Activated naive CD8-positive, alpha-beta T cell treated with anti-CD3 and anti-CD28 coated beads, Interleukin-2, amount 50 U/mL, for 24 hours (primary cell): ENCODE measurements at regions not wholly inside any gene's neighbourhood (a gene's known extent, or its start where the extent isn't known, plus 50 kb on each side); places are given as distances from the start of the nearest gene placed in this dataset.

Experiments used
- ATAC-seq: fragments of 150-1000 bp; cut with Tn5 transposase; one replicate; pipeline ENCODE4 v1.10.0; 2021
- DNase-seq: peaks from one replicate; pipeline ENCODE4 v3.0.0; 2021
- H3K27ac Mint-ChIP-seq: one replicate; pipeline ENCODE4 v1.8.0; 2021; ENCODE audit warnings: mild to moderate bottlenecking, mixed read lengths
- H3K27me3 Mint-ChIP-seq: one replicate; pipeline ENCODE4 v1.8.0; 2021; ENCODE audit warnings: mixed read lengths
- H3K36me3 Mint-ChIP-seq: one replicate; pipeline ENCODE4 v1.8.0; 2021; ENCODE audit warnings: low read depth, mixed read lengths
- H3K4me1 Mint-ChIP-seq: one replicate; pipeline ENCODE4 v1.8.0; 2021; ENCODE audit warnings: mixed read lengths
- H3K4me3 Mint-ChIP-seq: one replicate; pipeline ENCODE4 v1.8.0; 2021; ENCODE audit warnings: mild to moderate bottlenecking, moderate library complexity, mixed read lengths
- H3K9me3 Mint-ChIP-seq: one replicate; pipeline ENCODE4 v1.8.0; 2021; ENCODE audit warnings: mixed read lengths

DNA sequence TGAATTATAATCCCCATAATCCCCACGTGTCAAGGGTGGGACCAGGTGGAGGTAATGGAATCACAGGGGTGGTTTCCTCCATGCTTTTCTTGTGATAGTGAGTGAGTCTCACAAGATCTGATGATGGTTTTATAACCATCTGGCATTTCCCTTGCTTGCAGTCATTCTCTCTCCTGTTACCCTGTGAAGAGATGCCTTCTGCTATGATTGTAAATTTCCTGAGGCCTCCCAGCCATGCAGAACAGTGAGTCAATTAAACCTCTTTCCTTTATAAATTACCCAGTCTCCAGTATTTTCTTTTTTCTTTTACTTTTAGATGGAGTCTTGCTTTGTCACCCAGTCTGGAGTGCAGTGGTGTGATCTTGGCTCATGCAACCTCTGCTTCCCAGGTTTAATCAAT lies 182.7 kb upstream of the SEMA6A start:
- Mint-ChIP-seq H3K9me3 (no peaks in the 10 kb centered on the region), H3K36me3 (no peaks in the 10 kb centered on the region), H3K27me3 (no peaks in the 10 kb centered on the region), H3K27ac (no peak overlapping the region), H3K4me3 (no peak overlapping the region), H3K4me1 (no peaks in the 10 kb centered on the region)
- ATAC-seq (no peak), DNase-seq (no peak)

DNA sequence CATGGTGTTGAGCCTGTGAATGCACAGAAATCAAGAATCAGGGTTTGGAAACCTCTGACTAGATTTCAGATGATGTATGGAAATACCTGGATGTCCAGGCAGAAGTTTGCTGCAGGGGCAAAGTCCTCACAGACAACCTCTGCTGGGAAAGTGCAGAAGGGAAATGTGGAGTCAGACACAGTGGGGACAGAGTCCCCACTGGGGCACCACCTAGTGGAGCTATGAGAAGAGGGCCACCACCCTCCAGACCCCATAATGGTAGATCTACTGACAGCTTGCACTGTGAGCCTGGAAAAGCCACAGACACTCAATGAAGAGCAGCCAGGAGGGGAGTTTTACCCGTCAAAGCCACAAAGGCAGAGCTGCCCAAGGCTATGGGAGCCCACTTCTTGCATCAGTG lies 181.9 kb upstream of the SEMA6A start:
- H3K27ac Mint-ChIP-seq, result no peak overlapping the region
- no peaks in the 10 kb centered on the region for H3K27me3 Mint-ChIP-seq
- no peak overlapping the region for H3K4me3 Mint-ChIP-seq
- no peaks in the 10 kb centered on the region for H3K36me3 Mint-ChIP-seq
- DNase-seq, result no peak
- H3K4me1 Mint-ChIP-seq, result no peaks in the 10 kb centered on the region
- no peak for ATAC-seq
- no peaks in the 10 kb centered on the region for H3K9me3 Mint-ChIP-seq

DNA sequence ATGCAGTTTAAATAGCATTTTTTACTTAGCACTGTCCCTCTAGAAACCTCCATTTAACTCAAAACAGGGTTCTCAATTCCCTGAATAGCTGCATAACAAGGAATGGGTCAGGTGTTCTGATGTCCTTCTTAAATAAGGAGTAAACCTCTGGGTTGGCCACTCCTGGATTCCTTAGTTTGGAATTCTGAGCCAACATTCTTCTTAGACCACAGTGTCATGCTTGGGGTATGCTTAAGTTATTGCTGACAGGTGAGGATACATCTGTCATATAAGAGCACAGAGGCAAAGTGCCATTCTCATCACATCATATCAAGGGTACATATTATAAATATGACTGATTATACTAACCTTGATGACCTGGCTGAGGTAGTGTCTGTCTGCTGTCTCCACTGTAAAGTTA lies 179.9 kb upstream of the SEMA6A start:
- Mint-ChIP-seq H3K4me3 (no peak overlapping the region), H3K27ac (no peak overlapping the region), H3K27me3 (no peaks in the 10 kb centered on the region), H3K36me3 (no peaks in the 10 kb centered on the region), H3K9me3 (no peaks in the 10 kb centered on the region), H3K4me1 (no peaks in the 10 kb centered on the region)
- DNase-seq, result no peak
- ATAC-seq, result no peak

DNA sequence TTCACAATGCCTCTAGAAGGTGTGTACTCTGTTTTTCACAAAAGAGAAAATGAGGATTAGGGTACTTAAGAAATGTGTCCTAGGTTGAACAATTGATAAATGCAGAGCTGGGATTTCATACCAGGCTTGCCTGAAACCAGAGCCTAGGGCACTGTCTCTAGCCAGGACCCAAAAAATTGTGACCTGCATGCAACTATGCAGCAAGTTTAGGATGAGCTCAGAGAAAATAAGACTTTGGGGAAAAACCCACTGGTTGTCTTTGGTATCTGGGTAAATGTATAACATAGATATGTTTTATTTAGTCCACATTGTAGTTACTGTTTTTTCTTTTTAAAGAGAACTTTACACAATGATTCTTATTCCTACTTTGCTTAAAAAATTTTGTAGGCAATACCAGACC lies 177.1 kb upstream of the SEMA6A start:
- H3K36me3 Mint-ChIP-seq, result no peaks in the 10 kb centered on the region
- H3K4me3 Mint-ChIP-seq, result no peak overlapping the region
- ATAC-seq (no peak), DNase-seq (no peak)
- no peak overlapping the region for H3K27ac Mint-ChIP-seq
- H3K4me1 Mint-ChIP-seq, result no peaks in the 10 kb centered on the region
- no peaks in the 10 kb centered on the region for H3K9me3 Mint-ChIP-seq
- no peaks in the 10 kb centered on the region for H3K27me3 Mint-ChIP-seq

DNA sequence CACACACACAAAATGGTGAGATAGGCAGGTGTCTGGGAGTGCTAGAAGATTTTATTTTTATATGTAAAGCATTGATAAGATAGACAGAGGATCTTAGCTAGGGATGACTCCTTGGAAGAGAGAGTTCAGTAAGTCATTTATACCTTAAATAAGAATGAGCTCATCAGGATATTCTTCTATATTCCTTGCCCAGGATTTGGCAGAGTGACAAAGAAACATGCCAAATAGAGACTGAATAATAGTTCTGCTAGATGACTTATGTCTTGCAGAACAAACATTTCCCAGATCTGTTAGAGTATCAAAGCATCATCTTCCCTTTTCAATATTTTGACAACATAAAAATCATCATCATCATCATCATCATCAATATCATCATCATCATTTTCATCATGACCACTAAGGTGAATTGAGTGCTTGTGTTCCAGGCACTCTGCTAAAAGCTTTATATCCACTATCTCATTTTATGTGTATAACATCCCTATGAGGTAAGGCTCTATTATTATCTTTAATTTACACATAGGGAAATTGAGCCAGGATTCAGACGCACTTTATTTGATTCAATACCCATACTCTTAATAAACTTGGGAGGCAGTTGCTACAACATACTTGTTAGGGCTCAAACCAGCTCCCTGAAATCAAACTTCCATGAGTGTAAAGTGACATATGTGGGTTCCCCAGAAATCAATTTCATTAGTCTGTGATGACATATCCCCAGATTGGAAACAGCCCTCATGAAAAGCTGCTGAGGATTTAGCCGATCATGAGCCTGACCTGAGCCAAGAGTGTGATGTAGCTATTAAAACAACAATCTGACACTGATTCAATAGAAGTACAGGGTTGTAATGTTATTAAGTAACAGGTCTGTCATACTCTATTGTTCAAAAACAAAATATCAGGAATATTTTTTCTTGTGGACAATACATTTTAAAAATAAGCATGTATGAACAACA lies 176.3 kb upstream of the SEMA6A start:
- Mint-ChIP-seq H3K36me3 (no peaks in the 10 kb centered on the region), H3K4me1 (no peaks in the 10 kb centered on the region), H3K27ac (no peak overlapping the region), H3K27me3 (no peaks in the 10 kb centered on the region), H3K9me3 (no peaks in the 10 kb centered on the region), H3K4me3 (no peak overlapping the region)
- DNase-seq (no peak), ATAC-seq (no peak)

DNA sequence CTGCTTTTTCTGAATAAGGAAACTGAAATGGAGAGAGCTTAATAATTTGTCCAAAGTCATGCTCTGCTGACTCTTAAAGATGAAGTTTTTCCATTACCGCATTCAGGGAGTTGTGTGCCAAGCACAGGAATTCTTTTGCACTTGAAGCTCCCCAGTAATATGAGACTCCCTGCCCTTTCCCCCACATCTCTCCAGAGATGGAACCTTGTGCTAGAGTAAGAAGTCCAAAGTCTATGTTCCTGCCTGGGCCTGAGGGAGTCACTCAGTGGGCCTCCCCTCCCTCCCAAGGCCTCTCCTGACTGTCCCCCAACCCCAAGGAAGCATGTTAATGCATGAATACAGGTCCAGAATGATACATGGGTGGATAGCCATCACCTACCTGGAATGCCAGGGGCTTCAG lies 173.3 kb upstream of the SEMA6A start:
- Mint-ChIP-seq H3K27ac (no peak overlapping the region), H3K9me3 (no peaks in the 10 kb centered on the region), H3K4me1 (no peaks in the 10 kb centered on the region), H3K4me3 (no peak overlapping the region), H3K27me3 (no peaks in the 10 kb centered on the region), H3K36me3 (no peaks in the 10 kb centered on the region)
- DNase-seq (no peak), ATAC-seq (no peak)

DNA sequence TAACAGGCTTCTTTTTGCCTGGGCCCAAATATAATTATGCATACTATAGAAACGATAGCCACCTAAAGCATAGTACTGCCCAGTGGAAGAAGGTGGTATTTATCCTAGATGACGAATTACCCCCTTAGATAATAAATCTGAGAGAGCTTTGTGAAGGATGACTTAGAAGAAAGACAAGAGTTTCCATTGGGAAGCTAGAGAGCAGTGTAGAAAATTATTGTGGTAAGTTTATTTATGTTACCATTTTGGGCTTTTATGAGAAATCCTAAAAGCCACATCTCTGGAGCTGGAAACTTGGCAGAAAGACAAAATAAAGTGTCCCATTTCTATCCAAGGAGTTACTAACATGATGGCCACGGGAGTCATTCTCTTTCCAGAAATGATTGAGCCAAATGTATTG lies 172.0 kb upstream of the SEMA6A start:
- Mint-ChIP-seq H3K27ac (no peak overlapping the region), H3K4me3 (no peak overlapping the region), H3K4me1 (no peaks in the 10 kb centered on the region), H3K36me3 (no peaks in the 10 kb centered on the region), H3K9me3 (no peaks in the 10 kb centered on the region), H3K27me3 (no peaks in the 10 kb centered on the region)
- DNase-seq (no peak), ATAC-seq (no peak)

DNA sequence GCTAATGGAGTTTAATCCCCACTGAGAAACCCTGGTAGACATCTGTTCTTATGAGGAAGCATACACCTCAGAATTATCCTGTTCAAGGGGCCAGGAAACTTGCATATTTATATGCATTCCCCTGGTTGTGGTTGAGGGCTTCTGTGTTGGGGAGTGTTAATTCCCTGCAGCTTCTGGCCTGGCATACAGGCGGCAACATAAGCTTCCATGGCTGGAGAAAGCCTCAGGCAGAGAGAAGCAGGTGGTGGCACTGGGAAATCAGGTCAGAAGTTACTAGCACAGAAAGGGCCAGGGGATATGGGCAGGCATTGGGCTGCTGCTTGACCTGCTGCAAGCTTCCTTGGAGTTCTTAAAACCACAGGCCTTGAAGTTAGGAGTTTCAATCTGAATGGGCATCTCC lies 166.1 kb upstream of the SEMA6A start:
- Mint-ChIP-seq H3K9me3 (no peaks in the 10 kb centered on the region), H3K27ac (no peak overlapping the region), H3K4me1 (no peaks in the 10 kb centered on the region), H3K27me3 (no peaks in the 10 kb centered on the region), H3K36me3 (no peaks in the 10 kb centered on the region), H3K4me3 (no peak overlapping the region)
- no peak for DNase-seq
- ATAC-seq, result no peak

DNA sequence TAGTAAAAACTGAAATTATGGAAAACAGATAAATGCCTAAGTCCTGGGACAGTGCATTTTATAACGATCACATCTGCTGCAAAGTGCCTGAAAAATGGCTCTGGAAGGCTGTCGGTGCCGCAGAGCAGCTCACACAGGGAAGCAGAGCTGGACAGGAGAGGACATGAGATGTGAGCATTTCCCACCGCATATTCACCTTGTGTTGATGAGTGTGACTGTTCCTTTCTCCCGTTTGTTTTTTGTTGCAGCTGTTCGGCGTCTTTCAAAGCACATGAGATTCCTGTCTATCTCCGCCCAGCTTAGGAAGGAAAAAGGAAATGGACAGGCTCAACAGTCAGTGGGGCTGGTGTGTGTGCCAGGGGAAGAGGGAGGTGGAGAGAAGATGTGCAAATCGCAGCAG lies 164.9 kb upstream of the SEMA6A start:
- H3K27ac Mint-ChIP-seq, result no peak overlapping the region
- no peak overlapping the region for H3K4me3 Mint-ChIP-seq
- H3K27me3 Mint-ChIP-seq, result no peaks in the 10 kb centered on the region
- no peak for DNase-seq
- no peaks in the 10 kb centered on the region for H3K36me3 Mint-ChIP-seq
- no peak for ATAC-seq
- H3K4me1 Mint-ChIP-seq, result no peaks in the 10 kb centered on the region
- H3K9me3 Mint-ChIP-seq, result no peaks in the 10 kb centered on the region

DNA sequence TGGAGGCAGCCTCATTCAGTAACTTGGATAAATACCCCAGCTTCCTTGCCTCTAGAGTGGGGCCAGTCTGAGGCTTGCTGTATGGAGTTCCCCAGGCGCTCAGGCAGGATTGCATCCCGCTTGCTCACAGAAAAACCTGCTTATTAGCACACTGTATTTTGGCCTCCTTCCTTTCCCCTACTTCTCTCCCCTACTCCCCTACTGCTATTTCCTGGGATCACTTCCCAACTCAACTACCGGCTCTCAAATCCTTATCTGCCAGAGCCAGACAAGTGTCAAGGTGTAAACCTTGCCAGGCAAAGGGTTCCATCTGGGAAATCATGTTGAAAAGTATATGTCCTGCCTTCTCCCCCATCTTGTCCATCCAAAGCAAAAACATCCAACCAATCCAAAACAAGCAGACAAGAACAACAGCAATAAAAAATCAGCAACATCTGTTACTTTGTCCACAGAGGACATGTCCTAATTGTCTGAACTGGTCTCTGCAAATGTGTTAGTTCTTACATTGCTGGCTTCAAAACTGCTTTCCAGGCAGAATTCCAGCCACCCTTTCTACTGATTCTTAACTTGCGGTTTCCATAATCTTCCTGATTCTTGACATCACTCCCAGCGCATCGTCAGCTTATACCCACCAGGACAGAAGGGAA lies 164.1 kb upstream of the SEMA6A start:
- Mint-ChIP-seq H3K27ac (no peak overlapping the region), H3K4me3 (no peak overlapping the region), H3K9me3 (no peaks in the 10 kb centered on the region), H3K36me3 (no peaks in the 10 kb centered on the region), H3K27me3 (no peaks in the 10 kb centered on the region), H3K4me1 (no peaks in the 10 kb centered on the region)
- DNase-seq (no peak), ATAC-seq (no peak)

DNA sequence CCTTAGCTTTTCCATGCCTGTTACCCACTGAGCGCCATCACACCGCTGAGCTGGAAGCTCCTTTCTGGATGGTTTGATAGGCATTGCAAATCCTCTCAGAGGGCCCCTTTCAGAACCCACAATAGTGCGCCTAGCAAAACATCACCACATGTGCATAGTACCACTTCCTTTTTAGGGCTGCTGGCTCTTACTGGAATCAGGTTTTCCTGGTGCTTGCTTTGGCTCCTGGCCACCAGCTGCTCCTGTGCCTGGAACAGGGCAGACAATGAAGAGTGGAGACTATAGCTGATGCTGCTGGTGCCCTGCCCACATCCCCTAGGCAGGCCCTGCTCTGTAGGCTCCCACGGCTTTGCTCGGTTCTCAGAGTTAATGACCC lies 163.6 kb upstream of the SEMA6A start:
- DNase-seq (no peak), ATAC-seq (no peak)
- H3K4me3 Mint-ChIP-seq, result no peak overlapping the region
- H3K27ac Mint-ChIP-seq, result no peak overlapping the region
- no peaks in the 10 kb centered on the region for H3K4me1 Mint-ChIP-seq
- no peaks in the 10 kb centered on the region for H3K36me3 Mint-ChIP-seq
- H3K27me3 Mint-ChIP-seq, result no peaks in the 10 kb centered on the region
- no peaks in the 10 kb centered on the region for H3K9me3 Mint-ChIP-seq

DNA sequence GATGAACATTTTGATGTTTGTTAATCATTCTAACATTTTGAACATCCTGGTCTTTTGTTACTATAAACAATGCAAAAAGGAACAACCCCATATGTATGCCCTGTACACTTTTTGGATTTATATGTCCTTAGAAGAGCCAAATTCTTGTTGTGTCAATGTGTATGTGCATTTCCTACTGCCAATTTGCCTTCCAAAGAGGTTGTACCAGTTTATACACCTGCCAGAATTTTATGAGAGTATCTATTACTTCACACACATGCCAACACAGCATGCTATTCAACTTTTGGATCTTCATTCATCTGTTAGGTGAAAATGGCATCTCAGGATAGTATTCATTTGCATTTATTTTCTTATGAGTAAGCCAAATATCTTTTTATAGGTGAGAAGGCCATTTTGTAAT lies 162.0 kb upstream of the SEMA6A start:
- DNase-seq, result no peak
- H3K27ac Mint-ChIP-seq, result no peak overlapping the region
- no peaks in the 10 kb centered on the region for H3K9me3 Mint-ChIP-seq
- H3K4me1 Mint-ChIP-seq, result no peaks in the 10 kb centered on the region
- peaks cover 2% of the 10 kb centered on the region for H3K27me3 Mint-ChIP-seq
- no peak for ATAC-seq
- H3K4me3 Mint-ChIP-seq, result no peak overlapping the region
- H3K36me3 Mint-ChIP-seq, result no peaks in the 10 kb centered on the region

DNA sequence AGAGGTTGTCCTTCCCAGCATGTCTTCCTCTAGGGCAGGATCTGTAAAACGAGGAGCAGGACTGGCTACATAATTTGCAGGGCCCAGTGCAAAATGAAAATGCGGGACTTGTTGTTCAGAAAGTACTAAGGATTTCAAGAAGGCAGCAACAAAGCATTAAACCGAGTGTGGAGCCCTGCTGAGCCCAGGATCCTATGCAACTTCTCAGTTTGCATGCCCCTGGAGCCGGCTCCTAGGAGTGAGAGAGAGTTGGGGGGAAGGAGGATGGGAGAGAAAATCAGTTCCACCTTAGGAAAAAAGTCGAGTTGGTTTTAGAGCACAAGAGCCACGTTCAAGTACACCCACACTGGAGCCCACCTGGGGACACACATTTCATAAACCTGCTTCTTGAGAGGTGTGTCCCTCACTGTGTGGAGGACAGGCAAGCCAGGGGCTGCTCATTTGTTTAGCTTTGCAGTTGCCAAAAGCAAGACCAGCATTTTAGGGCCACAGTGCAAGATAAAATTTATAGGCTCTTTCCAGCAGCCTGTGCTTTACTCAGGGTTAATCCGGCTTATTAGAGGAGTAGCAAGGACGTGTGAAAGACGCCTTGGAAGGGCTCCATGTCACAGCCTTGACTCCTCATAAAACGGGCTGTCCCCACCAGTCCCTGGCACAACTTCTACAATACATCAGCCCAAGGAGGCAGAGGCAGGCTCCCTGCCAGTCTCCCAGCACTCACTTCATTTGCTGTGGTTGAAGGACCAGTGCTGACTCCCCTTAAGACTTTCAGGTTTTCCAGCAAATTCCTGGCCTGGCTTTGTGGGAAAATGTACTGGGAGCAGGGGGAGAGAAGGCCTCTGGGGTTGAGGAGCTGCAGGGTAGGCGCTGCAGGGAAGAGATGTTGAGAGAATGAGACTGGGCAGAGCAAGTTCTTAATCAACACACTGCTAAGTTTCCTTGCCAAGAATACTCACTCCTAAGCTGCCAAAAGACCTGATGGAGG lies 159.7 kb upstream of the SEMA6A start:
- Mint-ChIP-seq H3K27ac (no peak overlapping the region), H3K4me3 (no peak overlapping the region), H3K9me3 (no peaks in the 10 kb centered on the region), H3K4me1 (no peaks in the 10 kb centered on the region), H3K36me3 (no peaks in the 10 kb centered on the region), H3K27me3 (peaks cover 3% of the 10 kb centered on the region)
- ATAC-seq (no peak), DNase-seq (no peak)

DNA sequence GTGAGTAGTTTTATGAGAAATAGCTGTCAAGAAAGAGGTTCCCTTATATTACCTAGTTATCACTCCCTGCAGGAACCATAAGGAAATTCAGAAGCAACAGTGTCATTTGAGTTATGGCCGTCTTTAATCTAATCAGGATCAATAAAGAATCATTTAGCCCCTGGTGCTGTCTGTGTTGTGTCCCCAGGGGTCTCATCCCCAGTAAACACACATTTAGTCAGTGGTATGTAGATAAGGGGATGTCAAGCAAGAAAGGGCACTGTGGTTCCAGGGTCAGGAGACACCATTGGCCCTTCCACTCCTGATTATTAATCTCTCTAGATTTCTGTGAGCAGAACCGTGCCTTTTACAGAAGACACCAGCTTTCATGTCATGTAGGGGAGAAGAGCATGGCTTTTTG lies 158.0 kb upstream of the SEMA6A start:
- Mint-ChIP-seq H3K4me3 (no peak overlapping the region), H3K27ac (no peak overlapping the region)
- no peak for DNase-seq

More for the DNA sequence above, 158.0 kb upstream of the SEMA6A start:
- H3K36me3 Mint-ChIP-seq, result no peaks in the 10 kb centered on the region
- no peak for ATAC-seq
- no peaks in the 10 kb centered on the region for H3K9me3 Mint-ChIP-seq
- H3K4me1 Mint-ChIP-seq, result no peaks in the 10 kb centered on the region
- H3K27me3 Mint-ChIP-seq, result peaks cover 3% of the 10 kb centered on the region
